ENCODE measurements at regions not wholly inside any gene's neighbourhood (a gene's known extent, or its start where the extent isn't known, plus 50 kb on each side); places are given as distances from the start of the nearest gene placed in this dataset.

DNA sequence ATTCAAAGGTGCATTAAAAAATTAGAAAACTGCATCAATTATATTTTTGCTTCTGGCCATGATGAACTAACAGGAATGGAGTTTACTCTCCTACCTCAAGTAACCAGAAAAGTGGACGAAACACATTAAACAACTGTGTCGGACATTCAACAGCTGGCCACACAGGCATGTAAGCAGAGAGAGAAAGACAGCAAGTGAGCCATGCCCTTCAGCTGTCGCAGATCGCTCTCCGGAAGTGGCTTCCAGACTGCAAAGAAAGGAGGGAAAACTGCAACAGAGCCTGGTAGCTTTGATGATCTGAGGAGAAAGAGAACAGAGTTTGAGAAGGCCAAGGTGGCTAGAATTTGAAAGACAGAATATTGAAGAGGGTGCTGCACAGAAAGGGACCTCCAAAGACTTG, 557.2 kb downstream of the MATN1 start:
- Histone ChIP-seq H2AFZ (ENCODE audit: control insufficient read depth, low read length) (no peak overlapping the region), H3K4me1 (ENCODE audit: control insufficient read depth, extremely low read depth, insufficient read depth, low read length) (no peaks in the 10 kb centered on the region), H3K27ac (ENCODE audit: control insufficient read depth, insufficient read depth, low read length) (no peak overlapping the region), H3K9ac (ENCODE audit: control insufficient read depth, extremely low read depth, insufficient read depth, low read length) (no peak overlapping the region), H3K27me3 (ENCODE audit: control insufficient read depth, extremely low read depth, insufficient read depth, low read length) (peaks cover 4% of the 10 kb centered on the region), H3K4me2 (ENCODE audit: control insufficient read depth, extremely low read depth, insufficient read depth, low read depth, low read length) (no peak overlapping the region), H4K20me1 (ENCODE audit: control insufficient read depth, extremely low read depth, insufficient read depth, low read length) (no peaks in the 10 kb centered on the region), H3K9me1 (ENCODE audit: control insufficient read depth, extremely low read depth, insufficient read depth, low read length) (no peaks in the 10 kb centered on the region), H3K4me3 (ENCODE audit: control insufficient read depth in 2 of 3, extremely low read depth in 1 of 3, insufficient read depth in 2 of 3, low read depth in 1 of 3, low read length in 3 of 3) (no peak overlapping the region), H3K9me3 (ENCODE audit: control insufficient read depth, low read depth, low read length) (no peaks in the 10 kb centered on the region), H3K79me2 (ENCODE audit: control insufficient read depth, insufficient read depth, low read length) (no peaks in the 10 kb centered on the region), H3K36me3 (ENCODE audit: control insufficient read depth in 2 of 2, extremely low read depth in 1 of 2, insufficient read depth in 2 of 2, low read length in 2 of 2) (no peaks in the 10 kb centered on the region)
- dilution Hi-C loops (cut with MboI; ENCODE audit: extremely low pct_ligation_motif_present, low sequenced_read_pairs): no loop called here
- DNase-seq (ENCODE audit: low read depth, low spot score) (no peak), FAIRE-seq (no peak)
- TF ChIP-seq, protein P1, sequence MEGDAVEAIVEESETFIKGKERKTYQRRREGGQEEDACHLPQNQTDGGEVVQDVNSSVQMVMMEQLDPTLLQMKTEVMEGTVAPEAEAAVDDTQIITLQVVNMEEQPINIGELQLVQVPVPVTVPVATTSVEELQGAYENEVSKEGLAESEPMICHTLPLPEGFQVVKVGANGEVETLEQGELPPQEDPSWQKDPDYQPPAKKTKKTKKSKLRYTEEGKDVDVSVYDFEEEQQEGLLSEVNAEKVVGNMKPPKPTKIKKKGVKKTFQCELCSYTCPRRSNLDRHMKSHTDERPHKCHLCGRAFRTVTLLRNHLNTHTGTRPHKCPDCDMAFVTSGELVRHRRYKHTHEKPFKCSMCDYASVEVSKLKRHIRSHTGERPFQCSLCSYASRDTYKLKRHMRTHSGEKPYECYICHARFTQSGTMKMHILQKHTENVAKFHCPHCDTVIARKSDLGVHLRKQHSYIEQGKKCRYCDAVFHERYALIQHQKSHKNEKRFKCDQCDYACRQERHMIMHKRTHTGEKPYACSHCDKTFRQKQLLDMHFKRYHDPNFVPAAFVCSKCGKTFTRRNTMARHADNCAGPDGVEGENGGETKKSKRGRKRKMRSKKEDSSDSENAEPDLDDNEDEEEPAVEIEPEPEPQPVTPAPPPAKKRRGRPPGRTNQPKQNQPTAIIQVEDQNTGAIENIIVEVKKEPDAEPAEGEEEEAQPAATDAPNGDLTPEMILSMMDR (optimal IDR thresholded peaks at IDR 0.05 in 1 of 3, IDR thresholded peaks at IDR 0.05 in 1 of 3, conservative IDR thresholded peaks at IDR 0.05 in 1 of 3; ENCODE audit: extremely low read depth in 1 of 3, insufficient read depth in 2 of 3, low read length in 3 of 3): no peak
- TF ChIP-seq EZH2 (IDR thresholded peaks at IDR 0.05; ENCODE audit: low read length): no peak

DNA sequence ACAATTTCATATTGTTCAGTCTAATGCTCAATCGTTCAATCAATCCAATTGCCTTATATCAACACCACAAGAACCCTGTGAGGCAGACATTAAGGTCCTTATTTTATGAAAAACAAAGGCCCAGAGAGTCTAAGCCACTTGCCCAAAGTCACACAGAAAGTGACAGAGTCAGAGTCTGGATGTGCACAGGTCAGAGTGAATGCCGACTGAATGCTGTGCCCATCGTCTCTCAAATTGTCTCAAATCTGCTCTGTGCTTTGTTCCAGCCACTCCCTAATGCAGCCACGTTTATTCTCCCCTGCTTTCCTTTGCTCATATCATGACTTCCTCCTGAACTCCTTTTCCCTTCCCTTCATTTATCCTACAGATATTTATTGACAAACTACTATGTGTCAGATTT, 558.3 kb downstream of the MATN1 start:
- DNase-seq (ENCODE audit: low read depth, low spot score): no peak
- no peaks in the 10 kb centered on the region for H3K4me1 ChIP-seq (ENCODE audit: control insufficient read depth, extremely low read depth, insufficient read depth, low read length)
- no peaks in the 10 kb centered on the region for H3K9me1 ChIP-seq (ENCODE audit: control insufficient read depth, extremely low read depth, insufficient read depth, low read length)
- no peak overlapping the region for H3K4me2 ChIP-seq (ENCODE audit: control insufficient read depth, extremely low read depth, insufficient read depth, low read depth, low read length)
- no peaks in the 10 kb centered on the region for H3K36me3 ChIP-seq (ENCODE audit: control insufficient read depth in 2 of 2, extremely low read depth in 1 of 2, insufficient read depth in 2 of 2, low read length in 2 of 2)
- H3K27me3 ChIP-seq (ENCODE audit: control insufficient read depth, extremely low read depth, insufficient read depth, low read length): peaks cover 4% of the 10 kb centered on the region
- FAIRE-seq: no peak
- H3K27ac ChIP-seq (ENCODE audit: control insufficient read depth, insufficient read depth, low read length): no peak overlapping the region
- H2AFZ ChIP-seq (ENCODE audit: control insufficient read depth, low read length): no peak overlapping the region
- H4K20me1 ChIP-seq (ENCODE audit: control insufficient read depth, extremely low read depth, insufficient read depth, low read length): no peaks in the 10 kb centered on the region
- H3K9ac ChIP-seq (ENCODE audit: control insufficient read depth, extremely low read depth, insufficient read depth, low read length): no peak overlapping the region
- no peak overlapping the region for H3K4me3 ChIP-seq (ENCODE audit: control insufficient read depth in 2 of 3, extremely low read depth in 1 of 3, insufficient read depth in 2 of 3, low read depth in 1 of 3, low read length in 3 of 3)
- H3K9me3 ChIP-seq (ENCODE audit: control insufficient read depth, low read depth, low read length): no peaks in the 10 kb centered on the region
- H3K79me2 ChIP-seq (ENCODE audit: control insufficient read depth, insufficient read depth, low read length): no peaks in the 10 kb centered on the region
- dilution Hi-C loops (cut with MboI; ENCODE audit: extremely low pct_ligation_motif_present, low sequenced_read_pairs): no loop called here
- no peak for TF ChIP-seq EZH2 (IDR thresholded peaks at IDR 0.05; ENCODE audit: low read length)
- TF ChIP-seq, protein P1 (optimal IDR thresholded peaks at IDR 0.05 in 1 of 3, IDR thresholded peaks at IDR 0.05 in 1 of 3, conservative IDR thresholded peaks at IDR 0.05 in 1 of 3; ENCODE audit: extremely low read depth in 1 of 3, insufficient read depth in 2 of 3, low read length in 3 of 3): no peak

Measured in keratinocyte (primary cell).